Testis (tissue), 2 donors: ENCODE measurements at regions not wholly inside any gene's neighbourhood (a gene's known extent, or its start where the extent isn't known, plus 50 kb on each side); places are given as distances from the start of the nearest gene placed in this dataset.

Experiments
- CTCF ChIP-seq, 3 experiments: fragments of 450-650 bp in 2 of 3; fragments of 200-600 bp in 1 of 3; sonication (generic) in 1 of 3; IDR thresholded peaks; one replicate each; pipeline ENCODE4 v1.5.1; 2016 to 2019; ENCODE audit warnings: antibody characterized with exemption in 3 of 3, mild to moderate bottlenecking in 2 of 3, moderate library complexity in 1 of 3
- POLR2A ChIP-seq: fragments of 450-650 bp; IDR thresholded peaks from one replicate; pipeline ENCODE4 v1.6.1; 2017; ENCODE audit warnings: antibody characterized with exemption, mild to moderate bottlenecking, moderate library complexity

GRCh38 chr5:109533751-109534272, 124.0 kb upstream of the PJA2 start:
- TF ChIP-seq CTCF (IDR thresholded peaks at IDR 0.05) (no peak), POLR2A (no peak)
